ENCODE measurements at regions not wholly inside any gene's neighbourhood (a gene's known extent, or its start where the extent isn't known, plus 50 kb on each side); places are given as distances from the start of the nearest gene placed in this dataset.

DNA sequence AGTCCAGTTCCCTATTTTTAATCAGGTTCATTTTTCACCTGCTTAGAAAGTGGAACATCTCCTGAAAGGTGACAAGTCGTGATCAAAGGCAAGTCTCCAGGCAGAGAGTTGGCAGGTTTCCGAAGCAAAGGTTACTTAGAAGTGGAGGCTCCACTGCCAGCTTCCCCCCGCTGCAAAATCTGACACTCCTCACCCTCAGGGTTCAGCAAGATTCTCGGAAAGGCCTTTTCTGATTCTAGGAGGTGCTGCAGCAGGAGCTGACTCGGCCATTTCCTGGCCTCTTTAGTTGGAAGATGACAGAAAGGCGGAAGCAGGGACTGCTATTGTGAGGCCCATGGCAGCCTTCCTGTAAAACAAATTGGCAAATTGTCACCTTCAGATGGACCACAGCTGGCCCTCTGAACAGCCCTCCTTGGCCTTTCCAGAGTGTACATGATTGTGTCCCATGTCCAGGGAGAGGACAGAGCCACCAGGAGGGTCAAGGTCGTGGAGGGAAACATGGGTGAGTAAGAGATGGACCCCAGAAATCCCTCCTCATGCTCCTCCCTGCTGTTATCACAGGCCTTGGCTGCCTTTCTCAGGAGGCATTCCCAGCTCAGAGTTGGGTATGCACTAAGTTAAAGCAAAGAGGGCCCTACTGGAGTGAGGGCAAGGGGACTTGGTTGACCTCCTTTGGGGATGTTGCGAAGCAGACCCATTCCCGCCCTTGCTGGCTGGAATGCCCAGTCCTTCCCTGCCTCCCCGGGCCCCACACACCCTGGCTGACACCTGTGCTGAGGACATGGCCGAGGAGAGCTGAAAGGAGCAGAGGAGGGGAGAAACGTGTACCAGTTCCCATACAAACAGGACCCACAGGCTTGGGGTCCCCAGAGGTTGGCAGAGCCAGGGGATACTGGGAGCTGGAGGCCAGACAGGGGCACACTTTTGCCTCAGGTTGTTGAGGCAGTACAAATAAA, 115.5 kb upstream of the IRF2BP2 start:
- DNase-seq, result no peak

DNA sequence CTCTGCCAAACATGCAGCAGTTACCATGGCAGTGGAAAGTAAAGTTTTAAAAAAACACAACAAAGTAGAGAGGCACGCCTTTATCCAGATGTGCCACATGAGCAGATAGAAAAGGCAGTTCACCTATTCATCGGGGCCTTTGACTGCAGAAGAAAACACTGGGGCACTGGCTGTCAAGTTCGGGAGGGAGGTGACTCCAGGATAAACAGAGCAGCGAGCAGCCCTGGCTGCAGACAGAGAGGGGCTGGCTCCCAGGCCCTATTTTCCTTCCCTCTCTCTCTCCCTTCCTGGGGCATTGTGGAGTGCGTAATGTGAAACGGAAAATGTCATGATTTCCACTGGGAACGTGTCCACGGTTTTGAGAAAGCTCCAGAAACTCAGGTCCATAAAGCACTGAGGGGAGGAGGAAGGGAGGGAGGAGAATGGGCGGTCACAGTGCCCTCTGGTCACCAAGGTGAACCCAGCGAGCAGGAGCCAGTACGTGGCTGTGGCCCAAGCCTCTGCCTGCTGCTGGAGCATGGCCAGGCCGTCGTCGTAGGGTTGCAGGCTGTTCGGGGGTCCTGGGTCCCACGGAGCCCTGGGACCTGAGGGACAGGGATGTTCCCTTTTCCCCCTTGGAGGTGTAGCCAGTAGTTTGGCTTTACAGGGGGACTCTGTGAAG, 114.7 kb upstream of the IRF2BP2 start:
- no peak for DNase-seq

DNA sequence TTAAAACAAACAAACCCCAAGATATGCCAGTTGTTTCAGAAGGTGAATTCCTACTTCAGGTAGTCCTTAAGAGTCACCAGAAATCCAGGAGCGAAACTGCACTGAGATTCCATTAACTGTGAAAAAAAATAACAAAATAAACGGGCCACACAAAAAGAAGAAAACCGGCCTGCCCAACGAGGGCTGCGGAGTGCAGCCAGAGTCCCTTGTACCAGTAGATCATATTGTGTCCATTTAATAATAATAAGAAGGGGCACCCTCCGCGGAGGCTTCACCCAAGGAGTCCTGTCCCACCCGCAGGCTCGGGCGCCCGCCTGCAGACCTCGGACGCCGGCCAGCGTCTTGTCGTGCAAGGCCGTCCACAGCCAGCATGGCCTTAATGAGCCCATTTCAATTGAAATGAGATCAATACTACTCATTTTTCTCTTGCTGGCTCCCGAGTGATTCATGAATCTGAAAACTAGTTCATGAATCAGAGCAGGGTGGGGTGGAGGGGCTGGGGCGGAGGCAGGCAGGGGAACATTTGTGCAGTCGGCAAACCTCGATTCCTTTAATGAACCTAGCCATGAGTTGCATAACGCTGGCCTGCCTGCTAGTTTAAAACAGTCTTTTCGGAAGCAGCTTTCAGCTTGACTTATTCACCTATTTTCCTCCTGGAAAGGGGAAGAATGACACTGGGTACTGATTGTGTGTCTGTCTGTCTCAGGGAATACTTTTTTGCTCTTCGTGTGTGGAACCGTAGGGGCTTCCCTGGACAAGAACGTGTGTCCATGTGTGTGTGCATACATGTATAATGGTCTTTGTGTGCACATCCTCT, 113.1 kb upstream of the IRF2BP2 start:
- peak; percentile 30 for DNase-seq

DNA sequence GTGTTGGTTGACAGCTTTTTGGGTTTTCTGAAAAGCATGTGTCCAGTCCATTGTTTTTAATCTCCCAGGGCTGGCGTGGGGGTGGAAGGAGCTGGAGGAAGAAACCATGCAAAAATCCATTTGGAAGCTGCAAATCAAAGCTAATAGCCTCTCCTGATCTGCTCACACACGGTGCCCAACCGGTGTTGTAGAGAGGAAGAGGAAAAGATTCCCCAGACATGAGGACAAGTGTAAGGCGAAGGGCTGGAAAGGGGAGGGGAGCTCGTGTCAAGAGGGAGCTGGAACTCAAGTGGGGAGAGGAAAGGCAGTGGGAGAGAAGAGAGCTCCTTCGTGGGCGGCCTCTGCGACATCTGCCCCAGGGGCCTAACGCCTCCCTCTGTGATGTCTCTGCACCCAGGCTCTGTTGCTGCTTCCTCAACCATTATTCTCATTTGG, 112.3 kb upstream of the IRF2BP2 start:
- no peak for DNase-seq

DNA sequence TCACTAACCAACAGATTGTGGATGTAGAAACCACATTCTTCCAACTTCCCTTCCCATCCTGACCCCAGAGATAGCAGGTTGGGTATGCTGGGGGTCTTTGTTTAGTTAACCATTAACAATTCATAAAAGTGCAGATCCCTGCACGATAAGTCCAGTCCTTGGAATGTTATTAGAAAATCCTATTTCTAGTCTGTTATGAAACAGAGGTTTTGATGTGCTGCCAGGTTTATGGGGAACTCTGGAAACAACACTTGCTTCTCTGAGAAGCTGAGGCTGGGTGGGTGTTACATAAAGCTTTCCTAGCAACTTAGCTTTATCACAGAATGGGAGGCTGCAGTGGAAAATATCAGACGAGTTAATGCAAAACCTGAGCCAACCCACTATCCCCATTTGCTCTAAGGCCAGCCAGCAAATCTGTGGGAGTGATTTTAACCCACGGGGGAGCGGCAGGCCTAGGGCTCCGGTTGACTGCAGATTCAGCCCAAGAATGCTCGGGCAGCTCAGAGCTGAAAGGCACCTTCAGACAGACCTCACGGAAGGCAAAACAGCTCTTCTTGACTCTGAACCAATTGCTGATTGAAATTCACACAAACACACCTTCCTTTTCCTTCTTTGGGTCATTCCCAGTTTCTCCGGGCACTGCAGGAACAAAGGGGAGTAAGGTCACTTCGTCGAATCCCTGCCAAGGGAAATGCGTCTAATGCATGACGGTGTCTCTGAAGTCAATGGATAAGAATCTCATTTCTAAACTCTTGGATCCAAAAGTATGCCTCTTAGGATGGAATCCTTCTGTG, 111.7 kb upstream of the IRF2BP2 start:
- no peak for DNase-seq

DNA sequence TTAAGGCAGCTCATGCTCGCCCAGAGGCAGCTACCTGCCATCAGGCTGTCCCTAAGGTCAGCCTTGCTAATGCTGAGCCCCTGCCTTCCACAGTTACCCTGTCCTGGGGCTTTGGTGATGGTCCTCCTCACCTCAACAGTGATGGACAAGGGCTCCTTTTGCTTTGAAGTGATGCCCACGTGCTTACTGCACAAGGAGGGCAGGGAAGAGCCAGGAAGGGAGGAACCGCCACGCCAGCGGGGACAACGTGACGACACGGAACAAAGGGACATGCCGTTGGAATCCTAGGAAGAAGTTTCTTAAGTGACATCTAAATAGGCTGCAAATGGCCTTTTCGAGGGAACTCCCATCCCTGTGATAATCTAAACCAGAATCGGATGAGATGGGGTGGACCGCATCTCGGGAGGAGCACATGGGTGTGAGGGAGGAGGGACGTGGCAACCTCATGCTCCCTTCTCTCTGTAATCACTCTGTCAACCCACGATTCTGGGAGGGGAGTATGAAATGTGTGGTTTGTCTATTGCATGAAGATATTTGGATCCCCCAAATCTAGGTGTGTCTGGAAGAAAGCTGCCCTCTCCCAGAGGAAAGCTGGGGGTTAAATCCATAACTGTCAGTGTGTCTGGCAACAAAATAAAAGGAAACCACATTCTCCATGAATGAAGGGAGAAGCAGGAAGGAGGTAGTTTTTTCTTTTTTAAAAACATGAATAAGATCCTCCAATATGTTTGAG, 110.9 kb upstream of the IRF2BP2 start:
- DNase-seq, result no peak

DNA sequence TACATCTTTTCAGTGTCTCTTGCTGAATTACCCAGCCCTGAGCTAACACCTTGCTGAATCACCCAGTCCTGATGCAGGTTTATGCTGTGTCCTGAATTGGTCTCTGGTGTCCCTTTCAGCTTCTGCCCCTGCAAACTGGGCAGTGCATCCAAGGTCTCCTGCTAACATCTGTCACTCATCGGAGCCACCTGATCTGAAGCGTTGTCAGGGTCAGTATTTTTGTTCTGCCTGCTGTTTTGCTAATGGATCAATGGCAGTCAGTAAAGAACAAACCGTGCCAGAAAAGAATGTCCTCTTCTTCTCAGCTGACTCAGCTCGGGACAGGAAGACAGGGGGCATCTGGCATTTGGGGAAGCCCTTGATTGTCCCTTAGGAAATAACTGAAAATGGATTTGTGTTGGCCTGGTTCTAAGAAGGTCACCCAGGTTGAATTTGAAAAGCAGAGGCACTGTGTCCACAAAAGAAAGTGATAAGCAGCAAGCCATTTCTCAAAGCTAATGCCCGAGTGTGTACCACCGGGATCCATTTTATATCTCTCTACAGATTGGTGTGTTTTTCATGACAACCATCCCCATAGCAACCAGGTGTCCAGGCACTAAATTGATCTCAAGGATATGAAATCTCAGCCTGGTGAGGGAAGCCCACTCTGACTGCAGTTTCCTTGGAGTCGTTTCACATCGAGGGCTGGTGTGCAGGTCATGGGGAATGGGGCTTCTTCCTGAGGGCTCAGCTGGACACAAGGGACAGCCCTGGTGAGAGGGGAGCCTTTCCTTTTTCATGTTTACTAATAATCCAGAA, 109.7 kb upstream of the IRF2BP2 start:
- no peak for DNase-seq

DNA sequence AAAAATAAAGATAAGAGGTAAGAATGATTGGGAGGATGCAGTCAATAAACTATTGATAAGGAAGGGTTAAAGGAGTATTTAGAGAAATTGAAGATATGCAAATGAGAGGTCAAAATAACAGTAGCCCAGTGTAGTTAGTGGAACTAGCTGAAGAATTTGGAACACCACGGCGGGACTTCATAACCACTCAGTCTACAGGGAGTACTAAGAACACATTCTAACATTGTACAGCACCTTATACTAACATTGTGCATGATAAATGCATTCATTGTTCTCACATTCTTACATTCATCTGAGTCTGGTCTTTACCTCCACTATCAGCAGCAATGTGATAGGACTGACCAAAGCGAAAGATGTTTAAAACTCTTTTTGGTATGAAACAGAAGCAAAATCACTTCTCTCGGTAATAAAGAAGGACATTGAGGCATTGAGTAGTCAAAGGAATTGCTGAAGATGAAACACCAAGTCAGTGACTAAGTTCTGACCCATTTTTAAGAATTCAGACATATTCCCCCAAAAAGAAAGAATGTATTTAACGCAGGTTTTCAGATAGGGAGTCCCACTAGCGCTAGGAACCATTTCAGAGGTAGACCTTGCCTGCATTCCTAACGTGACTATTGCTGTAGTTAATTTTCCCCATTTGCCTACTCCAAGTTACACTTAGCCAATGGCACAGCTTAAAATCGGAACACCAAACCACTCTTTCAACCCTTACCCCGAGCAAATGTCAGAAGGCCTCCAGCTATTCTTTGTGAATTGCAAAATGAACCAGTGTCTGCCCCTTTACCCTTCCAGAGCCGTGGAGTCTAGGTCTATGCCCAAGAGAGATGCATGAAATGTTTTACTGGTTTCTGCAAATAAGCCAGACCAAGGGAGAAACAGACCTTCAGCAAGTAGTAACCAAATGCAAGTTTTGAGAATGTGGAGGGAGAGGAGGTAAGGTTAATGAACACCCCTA, 108.8 kb upstream of the IRF2BP2 start:
- DNase-seq, result no peak

DNA sequence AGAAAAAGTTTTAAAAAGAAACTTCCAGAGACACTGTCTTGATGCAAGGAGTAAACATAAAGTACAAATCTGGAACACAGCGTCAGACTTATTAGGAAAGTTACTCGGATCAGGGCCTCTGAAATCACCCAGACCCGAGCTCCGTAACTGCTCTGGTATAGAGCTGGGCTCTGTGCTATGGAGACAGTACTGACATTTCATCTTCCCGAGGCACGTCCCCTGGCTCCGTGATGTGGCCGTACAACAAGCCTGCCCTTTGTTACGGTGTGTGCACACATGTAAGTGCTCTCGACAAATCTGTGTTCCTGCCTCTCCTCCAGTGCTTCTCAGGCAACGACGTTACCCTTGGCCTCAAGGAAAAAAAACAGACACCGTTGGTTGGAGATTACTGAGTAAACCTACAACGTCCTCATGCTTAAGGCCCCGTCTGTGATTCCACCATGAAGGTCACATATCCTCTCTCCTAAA, 107.0 kb upstream of the IRF2BP2 start:
- DNase-seq, result no peak

DNA sequence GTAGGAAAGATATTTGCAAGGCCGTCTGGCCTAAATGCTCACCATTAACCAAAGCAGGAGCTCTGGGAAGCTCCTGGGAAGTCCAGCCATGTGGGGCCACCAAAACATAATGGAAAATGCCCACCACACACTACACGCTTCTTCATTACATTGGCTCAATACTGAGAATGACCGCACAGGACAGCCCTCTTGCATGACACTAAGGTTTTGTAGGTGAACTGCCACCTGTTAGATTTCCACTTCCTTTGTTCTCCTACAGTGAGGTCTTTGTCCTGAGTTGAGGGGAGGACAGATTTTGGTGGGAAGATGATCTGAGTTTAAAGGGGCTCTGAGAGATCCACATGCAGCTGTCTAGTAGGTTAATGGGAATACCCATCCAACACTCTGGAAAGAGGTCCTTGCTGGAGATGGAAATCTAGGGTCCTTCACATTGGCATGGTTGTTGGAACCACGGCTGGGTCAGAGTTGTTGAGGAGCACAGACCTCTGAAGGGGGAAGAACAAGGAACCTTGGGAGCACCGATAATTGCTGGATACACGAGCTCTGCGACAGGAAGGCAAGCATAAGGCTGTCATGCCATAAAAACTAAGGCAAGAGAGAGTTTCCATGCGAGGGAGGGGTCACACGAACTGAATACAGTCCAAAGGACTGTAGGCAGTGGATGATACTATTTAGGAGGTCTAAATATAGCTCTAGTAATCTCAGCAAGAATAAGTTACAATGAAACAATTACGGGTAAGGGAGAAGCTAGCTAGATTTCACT, 105.5 kb upstream of the IRF2BP2 start:
- no peak for DNase-seq

DNA sequence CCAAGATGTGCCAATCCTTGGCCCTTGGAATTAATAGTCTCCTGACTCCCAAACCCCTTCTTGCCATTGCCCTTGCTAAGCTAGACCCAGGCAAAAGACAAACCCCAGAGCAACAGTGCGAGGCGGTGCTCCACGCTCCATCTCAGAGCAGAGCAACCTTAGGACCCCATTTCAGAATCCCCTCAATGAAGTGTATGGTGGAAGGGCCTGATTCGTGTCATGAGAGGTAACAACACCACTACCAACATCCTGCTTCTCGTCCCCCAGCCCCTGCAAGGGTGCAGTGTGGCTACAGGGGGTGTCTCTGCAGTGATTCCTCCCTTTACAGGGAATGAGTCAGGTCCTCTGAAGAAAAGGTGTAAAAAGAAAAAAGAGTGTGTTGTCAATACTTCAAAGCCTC, 103.9 kb upstream of the IRF2BP2 start:
- DNase-seq, result no peak

DNA sequence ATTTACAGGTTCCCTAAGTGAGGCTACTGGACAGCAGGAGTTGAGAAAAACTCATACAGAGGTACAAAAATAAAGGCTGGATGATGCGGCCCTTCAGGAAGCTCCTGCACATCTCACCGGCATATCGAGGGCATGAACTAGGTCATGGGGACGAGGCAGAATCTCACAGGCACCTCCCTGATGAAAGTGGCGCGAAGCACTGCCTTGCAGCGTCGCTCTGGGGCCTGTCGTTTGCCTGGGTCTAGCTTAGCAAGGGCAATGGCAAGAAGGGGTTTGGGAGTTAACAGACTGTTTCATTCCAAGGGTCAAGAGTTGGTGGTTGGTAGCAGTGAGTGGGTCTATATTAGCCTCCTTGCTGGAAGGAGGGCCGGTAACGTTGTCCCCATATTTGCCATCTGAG, 103.5 kb upstream of the IRF2BP2 start:
- DNase-seq, result no peak

DNA sequence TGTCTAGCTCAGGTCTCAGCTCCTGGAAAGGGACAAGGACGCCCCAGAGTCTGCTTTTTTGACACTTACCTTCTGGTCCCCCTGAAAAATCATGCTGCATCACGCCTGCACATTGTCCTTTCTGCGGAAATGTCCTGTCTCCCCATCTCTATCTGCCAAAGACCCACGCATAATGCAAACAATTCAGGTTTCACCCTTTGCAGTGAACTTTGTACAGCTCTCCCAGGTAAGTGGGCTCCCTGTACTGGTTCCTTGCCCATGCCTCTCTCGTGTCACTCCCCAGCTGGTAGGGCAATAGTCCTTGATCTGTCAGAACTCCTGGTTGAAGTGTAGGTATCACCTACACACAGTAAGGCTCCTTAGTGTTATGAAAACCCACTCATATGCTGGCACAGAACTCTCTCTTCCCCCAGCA, 102.9 kb upstream of the IRF2BP2 start:
- no peak for DNase-seq

DNA sequence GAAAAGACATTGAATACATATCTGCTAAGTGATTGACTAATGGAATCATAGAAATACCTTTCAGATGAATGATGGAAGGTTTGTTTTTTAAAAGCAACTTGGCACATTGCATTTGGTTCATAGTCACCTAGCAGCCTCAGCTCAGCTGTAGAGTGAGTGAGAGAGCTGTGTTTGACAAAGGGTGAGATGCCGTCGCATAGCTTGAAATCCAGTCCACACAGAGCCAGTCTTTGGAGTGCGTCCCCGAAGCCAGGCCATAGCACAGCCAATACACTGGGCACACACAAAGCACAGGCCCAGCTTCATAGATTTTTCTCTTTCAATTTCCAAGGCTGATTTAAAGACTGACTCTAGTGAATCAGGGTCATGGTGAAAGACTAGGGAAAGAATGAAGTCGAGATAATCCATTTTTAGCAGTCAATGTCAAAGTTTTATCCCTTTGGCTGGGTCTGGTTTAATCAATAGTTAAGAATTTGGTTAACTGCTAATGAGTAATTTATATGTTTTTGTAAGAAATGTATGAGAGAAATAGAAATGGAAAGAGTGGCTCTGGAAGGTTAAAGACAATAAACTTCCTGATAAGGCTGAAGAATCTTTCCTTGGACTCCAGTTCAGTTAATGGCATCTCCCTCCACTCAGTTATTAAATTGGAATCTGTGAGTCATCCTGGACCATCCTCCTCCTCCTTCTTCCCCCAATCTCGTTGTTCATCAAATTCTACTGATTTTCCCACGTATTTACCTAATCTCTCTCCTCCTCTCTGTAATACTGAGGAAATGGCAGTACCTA, 101.2 kb upstream of the IRF2BP2 start:
- DNase-seq, result no peak

DNA sequence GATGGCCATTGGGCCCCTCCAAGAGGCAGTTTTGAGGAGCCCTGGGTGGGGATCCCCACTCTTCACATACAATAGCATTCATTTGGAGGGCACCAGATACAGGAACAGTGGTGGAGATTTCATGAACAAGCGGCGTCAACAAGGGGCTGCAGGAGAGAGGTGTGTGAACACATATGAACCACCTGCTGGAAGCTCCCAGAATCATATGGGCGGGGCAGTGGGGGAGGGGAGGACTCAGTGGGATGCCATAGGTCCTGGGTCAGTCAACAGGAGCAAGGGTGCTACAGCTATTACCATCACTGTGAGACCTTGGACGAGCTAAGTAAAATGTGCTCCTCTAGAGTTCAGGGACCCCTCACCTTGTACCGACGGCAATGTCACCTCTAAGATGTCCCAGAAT, 100.4 kb upstream of the IRF2BP2 start:
- DNase-seq, result no peak

DNA sequence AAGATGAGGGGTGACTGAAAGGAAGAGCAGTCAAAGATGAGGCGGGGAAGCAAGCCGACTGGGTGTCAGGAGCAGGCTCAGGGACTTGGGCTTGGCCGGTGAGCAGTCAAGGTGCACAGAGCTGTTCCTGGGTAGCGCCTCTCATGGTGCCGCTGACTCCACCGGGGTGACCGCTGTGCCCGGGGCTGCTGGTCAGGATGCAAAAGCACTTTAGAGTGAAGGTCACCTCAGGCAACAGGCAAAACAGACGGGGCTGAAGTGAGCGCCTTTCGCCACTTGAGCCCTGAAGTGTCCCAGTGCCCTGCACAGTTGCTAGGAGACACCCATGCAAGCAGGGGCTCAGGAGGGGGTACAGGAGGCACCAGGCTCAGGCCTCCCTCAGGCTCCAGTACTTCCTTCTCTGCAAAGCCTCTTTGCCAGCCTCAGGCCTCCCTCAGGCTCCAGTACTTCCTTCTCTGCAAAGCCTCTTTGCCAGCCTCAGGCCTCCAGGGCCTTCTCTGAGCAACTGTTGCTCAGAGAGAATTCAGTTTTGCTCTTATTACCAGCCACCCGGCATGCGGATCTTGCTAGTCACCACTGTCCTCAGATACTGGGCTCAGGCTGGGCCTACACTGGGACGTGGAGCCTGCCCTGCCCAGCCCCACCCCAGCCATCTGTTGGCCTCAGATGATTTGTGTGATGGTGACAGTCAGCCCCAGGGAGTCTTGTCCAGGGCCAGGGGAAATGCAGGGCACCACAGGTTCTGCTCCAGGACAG, 99.7 kb upstream of the IRF2BP2 start:
- DNase-seq, result no peak
